Upper lobe of right lung (tissue), 1 donor: ENCODE measurements at regions not wholly inside any gene's neighbourhood (a gene's known extent, or its start where the extent isn't known, plus 50 kb on each side); places are given as distances from the start of the nearest gene placed in this dataset.

Experiments
- ATAC-seq: fragments of 200-7000 bp; cut with Tn5 transposase; one replicate; pipeline ENCODE4 v1.9.1; 2020; ENCODE audit warnings: mild to moderate bottlenecking, moderate library complexity
- DNase-seq: peaks from one replicate; pipeline ENCODE4 v3.0.0-alpha.2; 2020
- H3K27ac ChIP-seq: fragments of 200-600 bp; one replicate; pipeline ENCODE4 v1.8.0; 2022
- H3K27me3 ChIP-seq: fragments of 200-600 bp; one replicate; pipeline ENCODE4 v1.8.0; 2022; ENCODE audit warnings: mild to moderate bottlenecking
- H3K36me3 ChIP-seq: fragments of 200-600 bp; one replicate; pipeline ENCODE4 v1.8.0; 2022
- H3K4me1 ChIP-seq: fragments of 200-600 bp; one replicate; pipeline ENCODE4 v1.8.0; 2022
- H3K4me3 ChIP-seq: fragments of 200-600 bp; one replicate; pipeline ENCODE4 v1.8.0; 2022; ENCODE audit warnings: mild to moderate bottlenecking
- H3K9me3 ChIP-seq: fragments of 200-600 bp; one replicate; pipeline ENCODE4 v1.8.0; 2022
- CTCF ChIP-seq: fragments of 200-600 bp; IDR thresholded peaks from one replicate; pipeline ENCODE4 v1.8.0; 2022; ENCODE audit warnings: antibody characterized with exemption
- intact Hi-C: fragments of 100-400 bp; cut with DNase I; formaldehyde crosslinking; loops from one replicate; pipeline ENCODE4 v1.11.0; 2022
- donor health status: DM: no; HTN: yes; CAD: no; lungs with severe emphysema.

- Histone ChIP-seq H3K4me1 (no peaks in the 10 kb centered on the region), H3K9me3 (no peaks in the 10 kb centered on the region), H3K4me3 (no peak overlapping the region), H3K27ac (no peak overlapping the region), H3K36me3 (no peaks in the 10 kb centered on the region), H3K27me3 (no peaks in the 10 kb centered on the region)
- no peak for TF ChIP-seq CTCF
- DNase-seq (no peak), ATAC-seq (peak; percentile 20)
- intact Hi-C loops: no loop called here
Observed at GRCh38 chr7:91565499-91566401, 301.5 kb downstream of the FZD1 start.

- Histone ChIP-seq H3K27ac (no peak overlapping the region), H3K9me3 (no peaks in the 10 kb centered on the region), H3K4me1 (no peaks in the 10 kb centered on the region), H3K4me3 (no peak overlapping the region), H3K36me3 (no peaks in the 10 kb centered on the region), H3K27me3 (no peaks in the 10 kb centered on the region)
- intact Hi-C loops: no loop called here
- DNase-seq: no peak
- ATAC-seq: no peak
- TF ChIP-seq CTCF: no peak
Observed at GRCh38 chr7:91566402-91566732, 302.1 kb downstream of the FZD1 start.

GRCh38 chr7:91567081-91568012 is 303.1 kb downstream of the FZD1 start:
- ATAC-seq (no peak), DNase-seq (no peak)
- TF ChIP-seq CTCF: no peak
- H3K9me3 ChIP-seq: no peaks in the 10 kb centered on the region
- H3K36me3 ChIP-seq: no peaks in the 10 kb centered on the region
- intact Hi-C loops: no loop called here
- H3K27me3 ChIP-seq: no peaks in the 10 kb centered on the region
- H3K4me3 ChIP-seq: no peak overlapping the region
- H3K27ac ChIP-seq: no peak overlapping the region
- H3K4me1 ChIP-seq: no peaks in the 10 kb centered on the region

GRCh38 chr7:91568138-91568537 is 303.9 kb downstream of the FZD1 start:
- Histone ChIP-seq H3K27ac (no peak overlapping the region), H3K4me3 (no peak overlapping the region), H3K36me3 (no peaks in the 10 kb centered on the region), H3K27me3 (no peaks in the 10 kb centered on the region), H3K4me1 (no peaks in the 10 kb centered on the region), H3K9me3 (no peaks in the 10 kb centered on the region)
- DNase-seq: no peak
- no peak for TF ChIP-seq CTCF
- no peak for ATAC-seq
- intact Hi-C loops: no loop called here

GRCh38 chr7:91569728-91570457 is 305.7 kb downstream of the FZD1 start:
- Histone ChIP-seq H3K36me3 (no peaks in the 10 kb centered on the region), H3K4me1 (no peaks in the 10 kb centered on the region), H3K27me3 (no peaks in the 10 kb centered on the region), H3K4me3 (no peak overlapping the region), H3K27ac (no peak overlapping the region), H3K9me3 (no peaks in the 10 kb centered on the region)
- TF ChIP-seq CTCF: no peak
- ATAC-seq (no peak), DNase-seq (no peak)
- intact Hi-C loops: no loop called here
